GM18907 (cell line): ENCODE measurements at regions not wholly inside any gene's neighbourhood (a gene's known extent, or its start where the extent isn't known, plus 50 kb on each side); places are given as distances from the start of the nearest gene placed in this dataset.

Experiments
- ATAC-seq: cut with Tn5 transposase; IDR thresholded peaks from one replicate; pipeline ENCODE4 v1.9.1; 2021; ENCODE audit warnings: mild to moderate bottlenecking, moderate library complexity; ENCODE audit not compliant: unreplicated experiment

DNA sequence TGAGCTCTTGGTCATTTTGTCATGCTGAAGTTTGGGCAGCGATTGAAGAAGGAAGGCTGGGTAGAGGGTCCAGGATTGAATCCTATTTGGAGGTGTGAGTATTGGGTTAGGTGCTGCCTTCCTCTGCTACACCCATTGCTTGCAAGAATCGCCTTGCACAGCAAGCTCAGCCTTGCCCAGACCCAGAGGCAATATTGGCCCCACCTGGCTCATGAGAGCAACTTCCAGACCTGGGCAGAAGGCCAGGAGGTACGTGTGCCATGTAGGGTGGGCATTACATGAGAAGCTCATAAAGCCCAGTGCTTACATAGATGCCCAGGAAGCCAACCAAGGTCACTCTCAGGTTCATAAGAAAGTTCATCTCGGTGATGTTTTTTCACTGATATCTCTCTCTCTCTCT, 718.0 kb downstream of the EFNB2 start:
- ATAC-seq = no peak

DNA sequence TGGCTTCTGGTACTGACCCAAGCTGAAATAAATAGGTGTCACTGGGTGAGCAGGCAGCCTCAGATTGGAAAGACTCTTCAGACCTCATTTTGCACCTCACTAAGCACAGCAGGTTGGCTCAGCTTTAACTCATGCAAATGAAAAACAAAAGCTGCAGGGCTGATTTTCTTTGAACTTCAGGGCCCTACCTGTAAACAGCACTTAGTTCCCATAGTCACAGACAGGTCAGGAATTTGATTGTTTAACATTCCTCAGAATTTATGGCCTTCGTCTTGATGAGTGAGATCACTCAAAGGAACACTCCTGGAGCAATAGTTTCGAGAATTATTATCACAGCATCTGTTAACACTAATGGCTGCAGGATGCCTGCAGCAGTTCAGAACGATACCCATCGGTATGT, 718.5 kb downstream of the EFNB2 start:
- no peak for ATAC-seq

DNA sequence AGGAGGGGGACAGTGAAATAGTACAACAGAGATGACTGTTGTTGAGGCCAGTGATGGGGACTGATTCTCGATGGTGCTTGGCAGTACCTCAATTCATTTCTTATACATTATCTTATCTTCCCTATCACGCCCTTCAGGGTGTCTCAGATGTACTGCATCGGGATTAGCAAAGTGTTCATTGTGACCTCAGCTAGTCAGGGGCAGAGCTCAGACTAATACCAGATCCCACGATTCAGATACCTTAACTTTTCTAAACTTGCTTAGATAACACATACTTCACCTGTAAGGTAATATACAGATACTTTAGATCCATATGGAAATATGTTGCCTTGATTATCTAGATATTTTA, 720.6 kb downstream of the EFNB2 start:
- ATAC-seq = no peak

DNA sequence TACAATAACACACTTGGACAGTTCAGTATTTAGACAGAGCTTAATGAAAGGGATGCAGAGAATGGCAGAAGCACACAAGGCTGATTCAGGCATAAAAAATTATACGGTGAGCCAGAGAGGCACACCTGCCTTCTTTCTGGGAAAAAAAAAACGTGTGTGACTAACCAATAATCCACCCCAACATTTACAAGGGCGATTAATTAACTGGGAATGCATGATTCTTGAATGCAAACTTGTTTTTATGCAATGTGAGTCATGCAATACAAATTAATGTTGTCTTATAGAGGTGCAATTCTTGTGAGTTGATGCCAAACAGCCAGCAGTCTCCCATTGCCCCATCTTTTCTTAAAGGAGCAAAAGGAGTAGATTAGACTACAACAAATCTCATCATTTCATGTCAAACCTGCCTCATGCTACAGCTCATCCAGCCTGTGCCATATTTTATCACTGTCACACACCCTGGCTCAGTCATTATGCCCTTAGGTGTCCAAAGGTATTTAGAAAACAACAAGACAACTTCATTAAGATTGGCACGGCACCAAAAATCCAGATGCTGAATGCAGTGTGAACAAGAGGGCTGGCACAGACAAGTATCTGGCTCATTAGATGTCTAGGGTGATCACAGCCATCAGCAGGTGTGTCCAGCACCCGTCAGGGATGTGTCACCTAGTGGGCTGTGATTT, 721.1 kb downstream of the EFNB2 start:
- ATAC-seq = no peak

DNA sequence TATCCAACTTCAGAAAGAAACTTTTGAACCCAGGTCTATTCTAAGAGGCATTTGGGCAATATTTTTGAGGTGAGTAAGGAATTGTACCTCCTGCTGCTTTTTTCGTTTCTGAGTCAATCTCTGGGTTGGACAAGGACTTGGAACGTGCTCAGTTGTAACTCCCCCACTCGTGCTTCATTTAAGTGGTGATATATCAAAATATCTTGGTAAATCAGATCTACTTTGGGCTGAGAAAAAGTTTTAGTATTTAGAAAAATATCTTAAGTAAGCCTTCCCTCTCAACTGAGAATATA, 728.9 kb downstream of the EFNB2 start:
- no peak for ATAC-seq

DNA sequence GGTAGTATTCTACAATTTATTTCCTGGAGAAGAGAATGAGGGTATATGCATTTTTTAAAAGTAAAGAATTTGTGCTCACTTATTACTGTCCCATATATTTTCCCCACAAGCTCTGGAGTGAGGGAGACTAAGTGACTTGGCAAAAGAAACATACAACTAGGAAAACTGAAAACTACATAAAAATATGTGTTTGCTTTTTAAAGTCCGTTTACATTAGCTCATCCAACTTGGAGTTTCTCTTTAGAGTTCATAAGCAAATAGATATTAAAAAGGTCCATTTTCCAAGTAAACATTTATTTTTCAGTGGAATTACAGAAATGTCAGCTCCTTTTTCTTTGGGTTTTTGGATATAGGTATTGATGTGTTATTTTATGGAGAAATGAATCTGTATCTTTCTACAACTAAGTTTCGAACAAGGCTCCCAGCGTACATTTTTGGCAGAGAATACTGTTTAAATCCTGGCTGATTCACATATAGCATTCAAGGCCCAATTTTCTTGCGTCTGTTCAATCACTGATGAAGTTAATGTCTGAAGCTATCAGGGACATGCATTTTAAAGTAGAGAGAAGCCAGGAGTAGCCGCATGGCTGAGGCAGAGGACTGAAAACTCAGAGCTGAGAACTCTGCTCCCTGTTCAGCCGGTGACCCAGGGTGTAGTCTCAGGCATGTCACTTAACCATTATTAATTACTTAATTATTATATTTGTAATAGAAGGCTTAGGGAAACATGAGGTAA, 729.4 kb downstream of the EFNB2 start:
- no peak for ATAC-seq

DNA sequence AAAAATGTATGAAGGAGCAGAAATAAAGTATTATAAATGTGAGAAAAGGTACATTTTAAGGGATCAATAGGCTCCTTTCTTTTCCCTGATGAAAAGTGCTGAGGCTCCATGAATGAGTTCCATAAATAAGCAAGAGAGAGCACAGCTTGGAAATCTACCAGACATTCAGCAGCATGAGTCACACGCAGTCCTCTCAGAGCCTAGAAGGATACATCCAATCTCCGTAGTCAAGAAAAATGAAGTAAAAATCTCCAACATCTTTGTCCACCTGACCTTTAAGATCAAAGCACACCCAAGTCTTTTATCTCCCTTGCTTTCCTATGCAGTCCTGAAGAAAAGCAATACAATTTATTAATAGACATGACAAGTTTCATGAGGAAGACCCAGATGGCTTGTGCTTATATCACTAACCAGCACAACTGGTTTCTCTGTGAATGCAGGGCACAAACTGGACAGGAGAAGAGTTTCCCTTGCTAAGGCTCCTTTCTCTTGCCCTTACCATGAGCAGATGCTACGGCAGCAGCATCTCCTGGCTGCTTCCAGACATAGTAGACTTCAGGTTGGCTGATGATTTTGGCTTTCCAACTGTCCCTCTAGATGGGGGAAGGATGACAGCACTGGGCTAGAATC, 730.8 kb downstream of the EFNB2 start:
- ATAC-seq = no peak

DNA sequence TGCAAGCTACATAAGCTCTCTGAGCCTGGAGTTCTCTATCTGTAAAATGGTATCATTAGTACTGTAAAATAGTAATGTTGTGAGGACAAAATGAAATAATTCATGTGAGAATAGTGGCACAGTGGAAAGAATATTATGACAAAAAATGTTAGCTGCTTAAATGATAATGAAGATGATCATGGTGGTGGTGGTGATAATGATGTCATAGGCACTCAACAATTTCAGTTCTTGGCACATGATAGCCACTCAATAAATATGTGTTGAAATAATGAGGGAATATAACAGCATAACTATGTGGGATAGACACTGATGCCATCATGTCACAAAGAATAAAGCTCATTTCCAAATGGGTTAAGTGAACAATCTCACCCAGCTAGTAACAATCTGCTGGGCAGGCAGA, 736.3 kb downstream of the EFNB2 start:
- no peak for ATAC-seq

DNA sequence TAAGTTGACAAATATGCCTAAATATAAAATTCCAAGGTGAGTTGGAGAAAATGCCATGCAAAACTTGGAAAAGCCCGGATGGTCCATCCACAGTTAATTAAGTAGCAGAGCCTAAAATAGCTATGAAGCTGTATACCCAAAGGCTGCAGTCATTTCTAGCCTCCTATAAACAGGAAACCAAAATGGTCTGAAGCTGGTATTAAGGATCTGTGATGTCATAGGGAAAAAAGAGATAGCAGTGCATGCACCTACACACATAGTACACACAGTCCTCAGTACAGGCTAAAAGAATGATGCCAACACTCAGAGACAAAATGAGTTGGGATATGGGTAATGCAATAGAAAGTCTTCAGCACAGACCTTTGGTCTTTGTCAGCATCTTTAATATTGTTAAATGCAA, 736.9 kb downstream of the EFNB2 start:
- ATAC-seq = no peak

DNA sequence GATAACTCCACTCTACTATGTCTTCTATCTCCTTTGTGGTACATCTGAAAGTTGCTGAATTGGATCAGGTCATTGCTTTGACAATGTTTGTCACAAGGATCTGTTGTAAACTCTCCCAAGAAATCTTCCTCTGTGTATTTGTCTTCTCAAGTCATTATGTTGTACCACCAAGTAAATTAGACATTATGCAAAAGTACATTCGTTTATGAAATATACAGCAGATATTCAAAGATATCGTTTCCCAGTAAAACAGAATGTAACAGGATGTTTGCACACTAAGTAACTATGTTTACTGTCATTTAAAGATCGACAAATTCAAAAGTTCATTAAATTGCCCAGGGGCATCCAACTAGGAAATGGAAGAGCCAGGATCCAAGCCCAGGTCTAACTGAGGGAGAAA, 739.4 kb downstream of the EFNB2 start:
- ATAC-seq = no peak

DNA sequence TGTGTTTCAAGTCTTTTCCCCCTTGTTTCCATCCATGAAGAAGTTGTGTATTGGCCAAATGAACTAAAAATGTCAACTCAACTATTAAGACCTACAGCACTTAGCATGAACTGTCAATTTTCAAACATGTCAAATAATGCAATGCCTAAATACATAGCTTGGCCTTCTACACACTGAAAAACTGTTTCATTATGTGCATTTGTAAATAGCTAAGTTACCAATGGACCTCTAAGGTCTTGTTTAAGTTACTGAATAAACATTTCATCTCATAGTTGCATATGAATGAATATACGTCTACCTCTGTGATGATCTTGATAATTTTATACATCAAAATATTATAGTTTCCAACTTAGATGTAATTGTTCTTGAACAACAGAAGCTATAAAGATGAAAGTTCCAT, 744.5 kb downstream of the EFNB2 start:
- no peak for ATAC-seq

DNA sequence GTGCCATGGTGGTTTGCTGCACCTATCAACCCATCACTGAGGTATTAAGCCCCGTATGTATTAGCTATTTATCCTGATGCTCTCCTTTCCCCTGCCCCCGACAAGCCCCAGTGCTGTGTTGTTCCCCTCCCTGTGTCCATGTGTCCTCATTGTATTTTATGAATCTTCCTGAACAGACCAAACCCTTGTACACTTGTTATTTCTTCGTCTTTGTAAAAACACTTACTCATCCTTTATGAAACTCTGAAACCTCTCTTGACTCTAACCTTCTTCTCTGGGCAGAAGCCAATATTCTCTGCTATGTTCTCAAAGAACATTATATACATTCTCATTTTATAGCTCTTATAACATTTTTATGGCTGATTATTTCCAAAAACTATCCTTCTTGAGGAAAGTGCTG, 746.9 kb downstream of the EFNB2 start:
- ATAC-seq = no peak

DNA sequence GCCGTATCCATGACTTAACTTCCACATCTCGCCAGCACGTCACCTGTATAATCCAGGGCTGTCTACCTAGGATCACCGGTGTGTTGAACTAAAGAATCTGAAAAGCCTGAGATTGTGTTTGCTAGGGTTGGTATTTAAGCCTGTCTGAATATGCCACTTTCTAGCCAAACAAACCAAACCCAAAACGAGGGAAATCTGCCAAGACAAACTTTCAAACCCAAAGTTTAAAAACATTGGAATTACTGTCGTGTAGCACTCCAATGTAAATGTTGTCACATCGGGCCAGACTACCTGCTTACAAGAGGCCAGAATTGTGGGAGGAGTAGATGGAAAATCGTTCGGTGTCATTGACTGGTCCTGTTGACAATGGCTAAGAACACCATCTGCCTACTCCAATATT, 747.8 kb downstream of the EFNB2 start:
- no peak for ATAC-seq

DNA sequence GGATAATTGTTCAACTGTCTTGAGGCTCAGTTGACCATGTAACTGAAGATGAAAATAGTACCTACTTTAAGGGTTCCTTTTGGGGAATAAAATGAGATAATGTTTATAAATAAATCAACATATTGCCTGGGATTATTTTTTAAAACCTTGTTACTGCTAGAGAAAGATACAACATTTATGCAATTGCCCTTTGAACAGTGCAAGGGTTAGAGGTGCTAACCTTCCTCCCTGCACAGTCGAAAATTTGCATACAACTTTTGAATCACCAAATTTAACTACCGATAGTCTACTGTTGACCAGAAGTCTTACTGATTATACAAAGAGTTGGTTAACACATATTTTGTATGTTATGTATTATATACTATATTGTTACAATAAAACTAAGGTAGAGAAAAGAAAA, 750.0 kb downstream of the EFNB2 start:
- ATAC-seq = no peak

DNA sequence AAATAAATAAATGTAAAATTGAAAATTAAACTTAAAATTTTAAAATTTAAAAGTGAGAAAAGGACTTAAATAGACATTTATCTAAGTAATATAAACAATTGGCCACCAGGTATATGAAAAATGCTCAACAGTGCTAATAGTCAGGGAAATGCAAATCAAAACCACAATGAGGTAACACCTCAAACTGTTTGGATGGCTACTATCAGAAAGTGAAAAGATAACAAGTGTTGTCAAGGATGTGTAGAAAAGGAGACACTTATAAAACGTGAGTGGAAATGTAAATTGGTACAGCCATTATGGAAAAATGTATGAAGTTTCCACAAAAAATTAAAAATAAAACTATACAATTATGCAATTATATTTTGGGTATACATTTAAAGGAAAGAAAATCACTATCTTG, 752.2 kb downstream of the EFNB2 start:
- no peak for ATAC-seq

DNA sequence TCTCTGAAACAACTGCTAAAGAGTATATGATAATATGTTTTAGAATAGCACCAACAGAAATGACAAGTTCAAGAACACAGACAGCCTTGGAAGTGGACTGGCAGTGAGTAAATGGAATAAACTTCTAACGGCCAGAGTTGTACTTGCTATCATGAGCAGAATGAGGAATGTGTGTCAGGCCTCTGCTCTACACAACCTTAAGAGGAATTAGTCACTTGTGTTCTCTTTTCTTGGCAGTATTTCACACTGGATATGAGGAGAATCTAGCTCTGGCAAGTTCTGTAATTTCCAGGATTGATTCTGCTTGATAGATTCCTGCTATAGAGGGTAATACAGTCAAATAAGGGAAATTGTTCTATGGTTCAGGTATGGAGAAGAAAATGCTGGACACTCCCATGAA, 757.3 kb downstream of the EFNB2 start:
- no peak for ATAC-seq

DNA sequence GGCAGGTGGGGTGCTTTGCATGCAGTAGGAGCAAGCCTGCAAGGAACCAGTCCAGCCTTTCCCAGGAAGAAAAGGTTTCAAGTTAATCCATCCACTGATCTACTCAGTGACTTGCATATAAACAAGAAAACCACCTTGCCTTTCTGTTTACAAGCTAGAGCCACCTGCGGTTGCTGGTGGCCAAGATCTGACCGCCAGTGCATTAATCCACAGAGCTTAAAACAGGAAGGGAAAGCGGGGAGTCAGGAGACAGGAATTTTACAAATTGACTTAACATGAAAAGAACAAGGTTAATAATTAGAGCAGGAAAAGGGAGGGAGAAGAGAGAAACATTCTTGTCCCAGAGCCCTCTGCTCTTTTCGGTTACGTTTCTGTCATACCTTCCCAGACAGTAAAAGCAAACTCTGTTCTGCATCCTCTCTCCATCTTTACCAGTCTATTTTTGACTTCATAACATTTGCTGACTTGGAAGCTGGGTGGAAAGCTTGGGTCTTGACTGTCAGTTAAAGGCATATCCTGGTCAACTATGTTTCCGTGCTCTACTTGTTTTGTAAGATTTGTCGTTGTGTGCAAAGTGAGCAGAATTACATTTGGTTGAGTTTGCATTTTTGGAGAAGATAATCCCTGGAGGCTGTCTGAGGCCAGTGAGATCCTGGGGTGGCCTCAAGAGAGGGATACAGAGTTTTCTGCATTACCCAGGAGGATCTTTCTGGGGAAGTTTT, 760.6 kb downstream of the EFNB2 start:
- no peak for ATAC-seq

DNA sequence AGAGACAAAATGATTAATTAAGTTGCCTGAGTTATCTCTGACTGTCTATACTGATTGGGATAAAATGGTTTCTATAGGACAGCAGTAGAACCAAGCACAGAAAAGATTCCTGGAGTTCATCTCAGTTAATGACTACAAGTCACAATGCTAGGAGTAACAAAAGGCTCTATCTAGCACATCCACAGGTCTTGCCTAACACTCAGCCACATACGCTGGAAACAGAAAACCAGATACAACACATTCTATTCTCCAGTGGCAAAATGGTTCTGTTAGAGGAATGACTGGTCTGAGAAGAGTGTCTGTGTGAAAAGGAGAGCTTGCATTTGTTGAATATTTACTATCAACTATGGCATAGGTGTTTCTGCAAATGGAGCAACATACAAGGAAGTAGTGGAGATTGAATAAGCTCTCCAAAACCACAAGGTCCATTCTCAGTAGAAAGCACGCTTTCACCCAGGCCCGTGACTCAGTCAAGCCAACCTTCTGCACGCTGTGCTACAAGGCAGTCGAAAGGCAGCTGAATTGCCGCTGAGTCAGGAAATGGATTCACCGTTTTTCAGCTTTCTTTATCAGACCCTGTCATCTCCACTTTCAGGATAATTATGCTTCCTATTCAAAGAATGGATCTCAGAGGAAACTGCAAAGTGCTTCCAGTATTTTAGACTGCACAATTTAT, 761.5 kb downstream of the EFNB2 start:
- no peak for ATAC-seq

DNA sequence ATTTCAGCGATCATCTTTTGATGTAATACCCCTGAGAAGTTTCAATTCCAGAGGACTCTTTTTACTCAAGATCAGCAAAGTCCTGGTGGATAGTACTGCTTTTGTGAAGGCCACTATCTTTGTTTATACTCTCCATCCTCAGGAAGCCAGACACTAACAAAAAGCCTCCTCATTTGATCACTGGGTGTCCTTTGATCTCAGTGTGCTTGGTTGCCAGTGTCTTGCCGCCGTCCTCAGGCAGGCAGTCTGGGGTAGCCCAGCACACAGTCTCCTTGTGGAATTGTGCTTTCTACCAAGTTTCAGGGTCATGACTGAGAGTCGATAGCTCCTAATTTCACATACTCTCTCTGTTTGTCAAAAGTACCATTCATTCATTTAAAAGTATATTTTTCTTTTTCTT, 762.2 kb downstream of the EFNB2 start:
- no peak for ATAC-seq

DNA sequence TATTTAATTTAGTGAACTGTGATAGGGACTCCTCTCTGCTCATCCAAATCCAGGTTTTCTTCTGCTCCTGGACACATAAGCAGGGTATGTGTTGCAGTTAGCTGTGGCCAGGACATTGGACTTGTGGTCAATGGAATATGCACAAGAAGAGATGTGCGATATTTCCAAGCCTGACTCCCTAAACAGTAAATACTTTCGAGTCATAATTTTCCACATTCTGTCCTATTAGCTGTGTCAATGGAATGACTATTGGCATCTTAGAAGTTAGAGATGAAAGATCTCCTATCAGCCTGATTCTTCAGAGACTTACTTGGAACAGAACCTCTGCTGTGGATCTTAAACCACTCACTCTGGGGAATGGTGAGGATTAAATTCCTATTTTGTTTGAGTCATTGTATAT, 771.0 kb downstream of the EFNB2 start:
- ATAC-seq = no peak

DNA sequence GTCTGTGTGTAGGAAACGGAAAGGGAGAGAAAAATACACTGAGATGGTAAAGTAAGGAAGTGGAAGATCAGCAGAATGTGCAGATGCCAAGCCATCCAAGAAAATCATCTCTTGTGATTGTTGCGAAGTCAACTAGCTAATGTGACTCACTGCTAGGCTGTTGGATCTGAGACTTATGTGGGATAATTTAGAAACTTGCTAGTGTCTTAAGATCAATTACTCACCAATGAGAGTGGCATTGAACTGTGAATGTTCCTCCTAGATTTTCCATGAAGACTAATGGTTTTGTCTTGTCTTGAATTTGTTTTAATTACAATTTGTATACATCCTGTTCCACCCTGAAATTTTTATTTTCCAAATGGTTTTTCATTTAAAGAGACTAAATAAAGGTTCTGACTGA, 771.6 kb downstream of the EFNB2 start:
- no peak for ATAC-seq

DNA sequence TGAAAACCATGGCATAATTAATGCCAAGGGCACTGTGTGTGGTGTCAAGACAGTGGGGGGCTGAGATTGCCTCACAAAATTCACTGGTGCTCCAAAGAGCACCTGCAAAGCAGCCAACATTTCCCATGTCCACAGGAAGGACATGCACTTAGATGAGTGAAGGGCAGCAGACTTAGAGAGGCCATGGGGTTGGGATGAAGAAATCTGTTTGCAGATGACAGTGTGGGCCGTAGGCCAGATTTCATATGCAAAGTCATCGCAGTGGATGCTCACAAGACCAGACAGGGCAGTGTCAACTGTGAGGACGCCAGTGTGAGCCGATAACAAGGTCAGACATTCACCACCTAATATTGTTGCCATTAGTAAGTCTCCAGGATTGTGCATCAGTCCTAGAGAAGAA, 773.4 kb downstream of the EFNB2 start:
- no peak for ATAC-seq
